ENCODE measurements at regions not wholly inside any gene's neighbourhood (a gene's known extent, or its start where the extent isn't known, plus 50 kb on each side); places are given as distances from the start of the nearest gene placed in this dataset.

DNA sequence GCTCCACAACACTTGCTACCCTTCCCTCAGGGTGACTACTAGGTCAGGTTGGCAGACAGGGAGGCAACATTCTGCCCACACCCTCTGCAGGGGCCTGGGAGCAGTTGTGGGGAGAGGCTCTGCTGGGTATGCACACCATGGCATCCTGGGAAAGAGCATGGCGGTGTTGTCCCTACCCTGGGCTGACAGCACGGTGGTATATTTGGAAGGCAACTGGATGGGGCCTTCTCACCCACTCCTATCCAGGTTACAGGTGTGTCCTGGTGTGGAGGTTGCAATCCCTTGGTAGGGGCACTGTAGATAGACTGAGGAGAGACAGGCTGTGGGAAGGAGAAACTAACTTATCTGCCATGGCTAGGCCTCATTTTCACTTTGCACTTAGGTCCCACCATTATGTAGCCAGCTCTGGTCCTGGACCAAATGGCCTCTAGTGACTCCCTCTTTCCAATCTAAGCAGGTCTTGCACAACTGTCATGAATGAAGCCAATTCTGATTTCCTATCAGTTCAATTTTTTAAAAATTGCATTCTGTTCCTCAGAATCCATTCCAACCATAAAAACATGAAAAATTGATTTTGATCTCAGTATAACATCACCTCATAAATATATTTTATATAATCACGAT is 54.0 kb upstream of the CD44 start:
- TF ChIP-seq NR2C2 (CRISPR knock-in tag; IDR thresholded peaks at IDR 0.05): no peak
- TF ChIP-seq NR2C2 (tag; IDR thresholded peaks at IDR 0.05): no peak
- TF ChIP-seq POLR2AphosphoS5 (IDR thresholded peaks at IDR 0.05; ENCODE audit: control insufficient read depth, insufficient read depth, low read depth, low read length): no peak
- TF ChIP-seq NFRKB (IDR thresholded peaks at IDR 0.05; ENCODE audit: low read depth): no peak
